Endothelial cell of umbilical vein (primary cell): ENCODE measurements at regions not wholly inside any gene's neighbourhood (a gene's known extent, or its start where the extent isn't known, plus 50 kb on each side); places are given as distances from the start of the nearest gene placed in this dataset.

ENCODE experiments used
- BruUV-seq: library from RNA; stranded (reverse); fragments of 400-500 nt; replicated peaks from 2 replicates; lab custom pipeline; 2021; lab: Mats Ljungman, UMichigan
- CTCF ChIA-PET: fragments of 300-600, 350-600 bp; sonication (Branson Sonifier 250); formaldehyde crosslinking; loops from one replicate; lab custom pipeline; 2021; ENCODE audit warnings: antibody characterized with exemption, inconsistent platforms; lab: Charles Lee
- POLR2A ChIA-PET: fragments of 300-600, 350-600 bp; sonication (Branson Sonifier 250); formaldehyde crosslinking; loops from one replicate; lab custom pipeline; 2021; ENCODE audit warnings: antibody characterized with exemption, inconsistent platforms; lab: Charles Lee
- DNase-seq: peaks from one replicate; pipeline ENCODE4 v3.0.0-alpha.2; 2011; ENCODE audit warnings: low read depth, low spot score
- FAIRE-seq: peaks from 2 replicates; lab custom pipeline; 2011; peaks lifted over from hg19 to GRCh38; lab: Jason Lieb, UNC
- H2AFZ ChIP-seq: 2 replicates; pipeline ENCODE4 v1.6.0; 2012; ENCODE audit warnings: low read depth, low read length, control low read depth, inconsistent platforms
- H3K27ac ChIP-seq: 2 replicates; pipeline ENCODE4 v1.5.1; 2011; ENCODE audit warnings: low read depth, mild to moderate bottlenecking, control low read depth, low read length, moderate library complexity; ENCODE audit not compliant: insufficient read depth
- H3K27me3 ChIP-seq, 2 experiments: 2 replicates each; pipeline versions ENCODE4 v1.6.0 to v1.6.1; 2011; ENCODE audit warnings: low read length in 2 of 2, mixed read lengths in 1 of 2; ENCODE audit not compliant: control insufficient read depth in 2 of 2, insufficient read depth in 2 of 2
- H3K36me3 ChIP-seq, 2 experiments: 2 replicates in 1 of 2; 3 replicates in 1 of 2; pipeline ENCODE4 v1.5.1; 2011; ENCODE audit warnings: low read length in 2 of 2, mild to moderate bottlenecking in 1 of 2, moderate library complexity in 1 of 2; ENCODE audit not compliant: control insufficient read depth in 2 of 2, insufficient read depth in 2 of 2; ENCODE audit errors: extremely low read depth in 1 of 2
- H3K4me1 ChIP-seq: 3 replicates; pipeline ENCODE4 v1.5.1; 2011; ENCODE audit warnings: mild to moderate bottlenecking, low read length; ENCODE audit not compliant: control insufficient read depth, insufficient read depth; ENCODE audit errors: extremely low read depth
- H3K4me2 ChIP-seq: 2 replicates; pipeline ENCODE4 v1.6.1; 2011; ENCODE audit warnings: low read length, control low read depth, mixed read lengths; ENCODE audit not compliant: insufficient read depth
- H3K4me3 ChIP-seq, 3 experiments: fragments of 200-600 bp in 1 of 3; sonication (generic), shearing (Covaris generic) in 1 of 3; replicated peaks in 1 of 3; 2 replicates each; pipeline ENCODE4 v1.5.1; 2011 to 2016; ENCODE audit warnings: control low read depth in 3 of 3, low read length in 3 of 3, mild to moderate bottlenecking in 2 of 3, inconsistent platforms in 1 of 3, low read depth in 1 of 3, moderate library complexity in 1 of 3; ENCODE audit not compliant: insufficient read depth in 1 of 3
- H3K79me2 ChIP-seq: 2 replicates; pipeline ENCODE4 v1.6.0; 2012; ENCODE audit warnings: low read length, inconsistent platforms; ENCODE audit not compliant: control insufficient read depth, insufficient read depth
- H3K9ac ChIP-seq: replicated peaks from 2 replicates; pipeline ENCODE3; 2011; ENCODE audit warnings: low read length, control low read depth; ENCODE audit not compliant: insufficient read depth; ENCODE audit errors: extremely low read depth
- H3K9me1 ChIP-seq: replicated peaks from 3 replicates; pipeline ENCODE4 v1.6.0; 2011; ENCODE audit warnings: mild to moderate bottlenecking, low read length; ENCODE audit not compliant: control insufficient read depth, insufficient read depth; ENCODE audit errors: extremely low read depth
- H3K9me3 ChIP-seq: replicated peaks from 2 replicates; pipeline ENCODE4 v1.5.1; 2012; ENCODE audit warnings: low read length, inconsistent platforms; ENCODE audit not compliant: control insufficient read depth, insufficient read depth
- H4K20me1 ChIP-seq: replicated peaks from 2 replicates; pipeline ENCODE3; 2011; ENCODE audit warnings: mild to moderate bottlenecking, low read length; ENCODE audit not compliant: control insufficient read depth, insufficient read depth; ENCODE audit errors: extremely low read depth
- CTCF ChIP-seq, 2 donors: IDR thresholded peaks; 1 replicate in 1 of 2; 2 replicates in 1 of 2; pipeline ENCODE4 v1.5.1; 2011; ENCODE audit warnings: low read length in 2 of 2, mild to moderate bottlenecking in 2 of 2, moderate library complexity in 2 of 2, control low read depth in 1 of 2, inconsistent platforms in 1 of 2, low read depth in 1 of 2; ENCODE audit not compliant: insufficient read depth in 1 of 2; ENCODE audit errors: extremely low read depth in 1 of 2
- EZH2 ChIP-seq: IDR thresholded peaks from 2 replicates; pipeline ENCODE4 v1.6.1; 2012; ENCODE audit warnings: borderline replicate concordance, low read depth, mild to moderate bottlenecking, moderate library complexity, low read length, inconsistent platforms; ENCODE audit not compliant: severe bottlenecking
- FOS ChIP-seq: IDR thresholded peaks from 2 replicates; pipeline ENCODE4 v1.6.1; 2011; ENCODE audit warnings: mild to moderate bottlenecking, low read length, moderate library complexity, borderline replicate concordance; ENCODE audit not compliant: insufficient read depth
- GATA2 ChIP-seq: IDR thresholded peaks from 2 replicates; pipeline ENCODE4 v1.7.0; 2011; ENCODE audit warnings: low read depth, mild to moderate bottlenecking, moderate library complexity, mixed read lengths, low read length; ENCODE audit not compliant: insufficient read length, insufficient read depth
- JUN ChIP-seq: IDR thresholded peaks from 2 replicates; pipeline ENCODE4 v1.6.1; 2011; ENCODE audit warnings: borderline replicate concordance, low read depth; ENCODE audit not compliant: insufficient read length, insufficient read depth
- MAX ChIP-seq: IDR thresholded peaks from 2 replicates; pipeline ENCODE4 v1.6.1; 2011; ENCODE audit not compliant: insufficient read depth, insufficient read length
- MYC ChIP-seq: IDR thresholded peaks from one replicate; pipeline ENCODE4 v1.6.1; 2011; ENCODE audit warnings: mild to moderate bottlenecking, low read depth, low read length
- POLR2A ChIP-seq: IDR thresholded peaks from 2 replicates; pipeline ENCODE4 v1.6.1; 2012; ENCODE audit warnings: low read depth, mild to moderate bottlenecking, control low read depth, low read length
- POLR2AphosphoS5 ChIP-seq: IDR thresholded peaks from 2 replicates; pipeline ENCODE4 v1.6.1; 2012; ENCODE audit warnings: low read depth, mild to moderate bottlenecking, control low read depth, low read length, moderate library complexity; ENCODE audit not compliant: insufficient read depth
- dilution Hi-C: fragments of 300-500 bp; cut with MboI; formaldehyde crosslinking; loops from one replicate; pipeline ENCODE4 v1.15.0; 2019; ENCODE audit warnings: low sequenced_read_pairs; ENCODE audit not compliant: extremely low pct_ligation_motif_present
- intact Hi-C: fragments of 100-400 bp; cut with micrococcal nuclease; formaldehyde crosslinking; loops from one replicate; pipeline ENCODE4 v1.10.0; 2022

GRCh38 chr2:238695538-238695937 is 152.3 kb upstream of the TWIST2 start:
- intact Hi-C loops (no loop called here), dilution Hi-C loops (no loop called here)
- no peak overlapping the region for H3K9ac ChIP-seq
- H3K79me2 ChIP-seq = no peaks in the 10 kb centered on the region
- ChIA-PET CTCF (no interaction called here), POLR2A (no interaction called here)
- TF ChIP-seq JUN = no peak
- no peak for TF ChIP-seq POLR2A
- TF ChIP-seq MYC = no peak
- no peaks in the 10 kb centered on the region for H3K9me3 ChIP-seq
- H3K27me3 ChIP-seq = no peaks in the 10 kb centered on the region
- H3K4me3 ChIP-seq = no peak overlapping the region
- H3K27ac ChIP-seq = no peak overlapping the region
- BruUV-seq = no TSS peak
- no peaks in the 10 kb centered on the region for H3K36me3 ChIP-seq
- FAIRE-seq (no peak), DNase-seq (no peak)
- no peak overlapping the region for H3K4me2 ChIP-seq
- no peaks in the 10 kb centered on the region for H4K20me1 ChIP-seq
- H2AFZ ChIP-seq = no peak overlapping the region
- no peaks in the 10 kb centered on the region for H3K4me1 ChIP-seq
- no peaks in the 10 kb centered on the region for H3K9me1 ChIP-seq

- Histone ChIP-seq H3K36me3 (no peaks in the 10 kb centered on the region), H3K4me2 (no peak overlapping the region), H3K4me1 (no peaks in the 10 kb centered on the region), H3K9me1 (no peaks in the 10 kb centered on the region), H4K20me1 (no peaks in the 10 kb centered on the region), H3K4me3 (no peak overlapping the region), H3K79me2 (no peaks in the 10 kb centered on the region), H3K9me3 (no peaks in the 10 kb centered on the region), H3K9ac (no peak overlapping the region), H3K27me3 (no peaks in the 10 kb centered on the region), H2AFZ (no peak overlapping the region), H3K27ac (no peak overlapping the region)
- no peak for FAIRE-seq
- ChIA-PET CTCF (no interaction called here), POLR2A (no interaction called here)
- TF ChIP-seq FOS (no peak), POLR2AphosphoS5 (no peak), CTCF (IDR thresholded peaks at IDR 0.05; ENCODE audit: extremely low read depth in 1 of 2, insufficient read depth in 1 of 2, low read depth in 1 of 2, low read length in 2 of 2) (no peak), JUN (no peak), EZH2 (no peak), POLR2A (no peak), GATA2 (no peak), MAX (no peak), MYC (no peak)
- BruUV-seq = no TSS peak
- dilution Hi-C loops (no loop called here), intact Hi-C loops (no loop called here)
- no peak for DNase-seq
Observed at GRCh38 chr2:238696331-238696730, 151.6 kb upstream of the TWIST2 start.
